ENCODE measurements at regions not wholly inside any gene's neighbourhood (a gene's known extent, or its start where the extent isn't known, plus 50 kb on each side); places are given as distances from the start of the nearest gene placed in this dataset.

GRCh38 chr5:101643794-101644193 is 652.3 kb downstream of the SLCO4C1 start:
- TF ChIP-seq EP300 (IDR thresholded peaks at IDR 0.05; ENCODE audit: borderline replicate concordance in 1 of 2, low read depth in 1 of 2, low read length in 1 of 2) (no peak), JUND (IDR thresholded peaks at IDR 0.05) (no peak), GABPA (IDR thresholded peaks at IDR 0.05; ENCODE audit: low read depth) (no peak), SIN3A (IDR thresholded peaks at IDR 0.05; ENCODE audit: borderline replicate concordance, low read depth, low read length) (no peak), FOXJ3 (CRISPR knock-in tag; IDR thresholded peaks at IDR 0.05) (no peak), TCF12 (IDR thresholded peaks at IDR 0.05) (no peak), IRF3 (IDR thresholded peaks at IDR 0.05; ENCODE audit: low read depth, low read length) (no peak), ZBTB33 (IDR thresholded peaks at IDR 0.05; ENCODE audit: borderline replicate concordance, low read depth) (no peak), USF1 (IDR thresholded peaks at IDR 0.05; ENCODE audit: borderline replicate concordance, low read depth) (no peak)
- TF ChIP-seq, protein P1, sequence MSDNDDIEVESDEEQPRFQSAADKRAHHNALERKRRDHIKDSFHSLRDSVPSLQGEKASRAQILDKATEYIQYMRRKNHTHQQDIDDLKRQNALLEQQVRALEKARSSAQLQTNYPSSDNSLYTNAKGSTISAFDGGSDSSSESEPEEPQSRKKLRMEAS (IDR thresholded peaks at IDR 0.05; ENCODE audit: low read depth) = no peak
- WGBS (ENCODE audit: low lambda C conversion rate) = 68% methylated on average over 2 of the region's 2 CpGs

GRCh38 chr5:101637599-101637998 is 658.5 kb downstream of the SLCO4C1 start:
- Histone ChIP-seq H3K79me2 (ENCODE audit: insufficient read depth) (no peaks in the 10 kb centered on the region), H3K9me3 (no peaks in the 10 kb centered on the region), H3K9me2 (no peaks in the 10 kb centered on the region), H3K36me3 (replicated peaks in 1 of 2; ENCODE audit: control insufficient read depth in 1 of 2, insufficient read depth in 2 of 2, low read length in 1 of 2) (no peaks in the 10 kb centered on the region), H2AFZ (ENCODE audit: low read depth) (no peak overlapping the region), H3K4me1 (ENCODE audit: control insufficient read depth in 1 of 2, insufficient read depth in 2 of 2, low read depth in 1 of 2, low read length in 1 of 2) (no peaks in the 10 kb centered on the region), H3K27me3 (ENCODE audit: insufficient read depth) (no peaks in the 10 kb centered on the region), H3K9ac (no peak overlapping the region), H3K4me3 (ENCODE audit: low read depth in 2 of 2, low read length in 1 of 2) (no peak overlapping the region), H4K20me1 (ENCODE audit: insufficient read depth) (no peaks in the 10 kb centered on the region), H3K4me2 (no peak overlapping the region), H3K27ac (ENCODE audit: low read depth in 2 of 2, low read length in 1 of 2) (no peak overlapping the region), H3F3A (replicated peaks; ENCODE audit: insufficient read depth) (no peaks in the 10 kb centered on the region)
- TF ChIP-seq GABPA (IDR thresholded peaks at IDR 0.05; ENCODE audit: low read depth) (no peak), USF1 (IDR thresholded peaks at IDR 0.05; ENCODE audit: borderline replicate concordance, low read depth) (no peak), EP300 (IDR thresholded peaks at IDR 0.05; ENCODE audit: borderline replicate concordance in 1 of 2, low read depth in 1 of 2, low read length in 1 of 2) (no peak), TAF1 (IDR thresholded peaks at IDR 0.05; ENCODE audit: borderline replicate concordance, low read depth, low read length) (no peak), IRF3 (IDR thresholded peaks at IDR 0.05; ENCODE audit: low read depth, low read length) (no peak), TEAD4 (IDR thresholded peaks at IDR 0.05; ENCODE audit: borderline replicate concordance, insufficient read depth) (no peak), YY1 (IDR thresholded peaks at IDR 0.05; ENCODE audit: low read depth) (no peak), EZH2phosphoT487 (IDR thresholded peaks at IDR 0.05; ENCODE audit: borderline replicate concordance, low read depth) (no peak), JUND (IDR thresholded peaks at IDR 0.05) (no peak)
- TF ChIP-seq, protein P2, sequence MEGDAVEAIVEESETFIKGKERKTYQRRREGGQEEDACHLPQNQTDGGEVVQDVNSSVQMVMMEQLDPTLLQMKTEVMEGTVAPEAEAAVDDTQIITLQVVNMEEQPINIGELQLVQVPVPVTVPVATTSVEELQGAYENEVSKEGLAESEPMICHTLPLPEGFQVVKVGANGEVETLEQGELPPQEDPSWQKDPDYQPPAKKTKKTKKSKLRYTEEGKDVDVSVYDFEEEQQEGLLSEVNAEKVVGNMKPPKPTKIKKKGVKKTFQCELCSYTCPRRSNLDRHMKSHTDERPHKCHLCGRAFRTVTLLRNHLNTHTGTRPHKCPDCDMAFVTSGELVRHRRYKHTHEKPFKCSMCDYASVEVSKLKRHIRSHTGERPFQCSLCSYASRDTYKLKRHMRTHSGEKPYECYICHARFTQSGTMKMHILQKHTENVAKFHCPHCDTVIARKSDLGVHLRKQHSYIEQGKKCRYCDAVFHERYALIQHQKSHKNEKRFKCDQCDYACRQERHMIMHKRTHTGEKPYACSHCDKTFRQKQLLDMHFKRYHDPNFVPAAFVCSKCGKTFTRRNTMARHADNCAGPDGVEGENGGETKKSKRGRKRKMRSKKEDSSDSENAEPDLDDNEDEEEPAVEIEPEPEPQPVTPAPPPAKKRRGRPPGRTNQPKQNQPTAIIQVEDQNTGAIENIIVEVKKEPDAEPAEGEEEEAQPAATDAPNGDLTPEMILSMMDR (IDR thresholded peaks at IDR 0.05) = no peak
- 27% methylated on average over 2 of the region's 2 CpGs for WGBS (ENCODE audit: low lambda C conversion rate)
- CTCF ChIA-PET = no interaction called here
- POLR2A ChIA-PET = no interaction called here
- DNase-seq = no peak

More at GRCh38 chr5:101643794-101644193, 652.3 kb downstream of the SLCO4C1 start:
- no peak overlapping the region for H3K4me2 ChIP-seq
- no peaks in the 10 kb centered on the region for H3K27me3 ChIP-seq (ENCODE audit: insufficient read depth)
- H3K79me2 ChIP-seq (ENCODE audit: insufficient read depth) = no peaks in the 10 kb centered on the region
- H3K9ac ChIP-seq = no peak overlapping the region
- H3F3A ChIP-seq (replicated peaks; ENCODE audit: insufficient read depth) = no peaks in the 10 kb centered on the region
- no peak overlapping the region for H2AFZ ChIP-seq (ENCODE audit: low read depth)
- H3K4me1 ChIP-seq (ENCODE audit: control insufficient read depth in 1 of 2, insufficient read depth in 2 of 2, low read depth in 1 of 2, low read length in 1 of 2) = no peaks in the 10 kb centered on the region
- H3K36me3 ChIP-seq (replicated peaks in 1 of 2; ENCODE audit: control insufficient read depth in 1 of 2, insufficient read depth in 2 of 2, low read length in 1 of 2) = no peaks in the 10 kb centered on the region
- H3K9me3 ChIP-seq = no peaks in the 10 kb centered on the region
- no peak overlapping the region for H3K27ac ChIP-seq (ENCODE audit: low read depth in 2 of 2, low read length in 1 of 2)
- ChIA-PET POLR2A (no interaction called here), CTCF (interaction anchor here (0.6 kb wide), 1 partner anchor 58 kb away, joined by 3 read pairs; no protein-coding TSS in a partner anchor)
- no peak for DNase-seq
- H4K20me1 ChIP-seq (ENCODE audit: insufficient read depth) = no peaks in the 10 kb centered on the region
- H3K9me2 ChIP-seq = no peaks in the 10 kb centered on the region
- no peak overlapping the region for H3K4me3 ChIP-seq (ENCODE audit: low read depth in 2 of 2, low read length in 1 of 2)

All from SK-N-SH (cell line).